Esophagus squamous epithelium (tissue), 5 donors: ENCODE measurements at regions not wholly inside any gene's neighbourhood (a gene's known extent, or its start where the extent isn't known, plus 50 kb on each side); places are given as distances from the start of the nearest gene placed in this dataset.

Source experiments
- DNase-seq: peaks from one replicate; lab custom pipeline; 2025; lab: John Stamatoyannopoulos, UW
- H3K27ac ChIP-seq, 4 donors: fragments of 200-600 bp; sonication (generic); one replicate each; pipeline ENCODE4 v1.5.1; 2016 to 2019; ENCODE audit warnings: mild to moderate bottlenecking in 1 of 4
- H3K27me3 ChIP-seq, 4 donors: fragments of 200-600 bp; sonication (generic); 1 replicate in 3 of 4; 2 replicates in 1 of 4; pipeline versions ENCODE4 v1.5.1 to v1.6.0; 2017 to 2021; ENCODE audit warnings: antibody characterized with exemption in 1 of 4
- H3K36me3 ChIP-seq, 3 donors: fragments of 200-600 bp; sonication (generic); one replicate each; pipeline ENCODE4 v1.5.1; 2016 to 2019
- H3K4me1 ChIP-seq, 3 donors: fragments of 200-600 bp; sonication (generic); one replicate each; pipeline ENCODE4 v1.5.1; 2017 to 2019
- H3K4me3 ChIP-seq, 4 donors: fragments of 200-600 bp; sonication (generic); 1 replicate in 3 of 4; 2 replicates in 1 of 4; pipeline ENCODE4 v1.5.1; 2016 to 2019; ENCODE audit warnings: mild to moderate bottlenecking in 2 of 4, moderate library complexity in 1 of 4
- H3K9me3 ChIP-seq, 3 donors: fragments of 200-600 bp; sonication (generic); one replicate each; pipeline ENCODE4 v1.5.1; 2016 to 2019
- CTCF ChIP-seq, 6 experiments: fragments of 450-650 bp in 4 of 6; fragments of 200-600 bp in 2 of 6; sonication (generic) in 2 of 6; IDR thresholded peaks; one replicate each; pipeline ENCODE4 v1.5.1; 2016 to 2019; ENCODE audit warnings: antibody characterized with exemption in 6 of 6, mild to moderate bottlenecking in 4 of 6, moderate library complexity in 4 of 6
- POLR2A ChIP-seq, 4 donors: fragments of 450-650 bp; IDR thresholded peaks; one replicate each; pipeline ENCODE4 v1.6.1; 2017; ENCODE audit warnings: antibody characterized with exemption in 4 of 4, mild to moderate bottlenecking in 4 of 4, moderate library complexity in 3 of 4
- WGBS, 2 donors: methylation state at CpG; one replicate each; pipeline ENCODE4 v1.1.5; 2018; 5-methylcytosine and 5-hydroxymethylcytosine counted together
- intact Hi-C: fragments of 100-400 bp; cut with DNase I; formaldehyde crosslinking; loops from one replicate; pipeline ENCODE4 v1.15.0; 2022
- donor health status: DM: yes; HTN: yes; CAD: no.

- Histone ChIP-seq H3K27me3 (no peaks in the 10 kb centered on the region), H3K4me1 (no peaks in the 10 kb centered on the region), H3K36me3 (no peaks in the 10 kb centered on the region), H3K9me3 (no peaks in the 10 kb centered on the region), H3K4me3 (no peak overlapping the region), H3K27ac (no peak overlapping the region)
- 47 to 72% methylated on average over 4 of the region's 4 CpGs for WGBS, 2 donors
- TF ChIP-seq CTCF (IDR thresholded peaks at IDR 0.05) (no peak), POLR2A (IDR thresholded peaks at IDR 0.05) (no peak)
- no peak for DNase-seq
- intact Hi-C loops = no loop called here
Measured at GRCh38 chr2:176847575-176847974, 365.0 kb upstream of the HNRNPA3 start.

- Histone ChIP-seq H3K27ac (no peak overlapping the region), H3K4me1 (no peaks in the 10 kb centered on the region), H3K36me3 (no peaks in the 10 kb centered on the region), H3K27me3 (no peaks in the 10 kb centered on the region), H3K4me3 (no peak overlapping the region), H3K9me3 (no peaks in the 10 kb centered on the region)
- no peak for DNase-seq
- WGBS, 2 donors = 86 to 88% methylated on average over 8 of the region's 8 CpGs
- intact Hi-C loops = no loop called here
- no peak for TF ChIP-seq POLR2A (IDR thresholded peaks at IDR 0.05)
- no peak for TF ChIP-seq CTCF (IDR thresholded peaks at IDR 0.05)
Measured at GRCh38 chr2:176848844-176849243, 363.8 kb upstream of the HNRNPA3 start.

- intact Hi-C loops = no loop called here
- H3K27me3 ChIP-seq = no peaks in the 10 kb centered on the region
- H3K4me3 ChIP-seq = no peak overlapping the region
- no peak for TF ChIP-seq POLR2A (IDR thresholded peaks at IDR 0.05)
- TF ChIP-seq CTCF (IDR thresholded peaks at IDR 0.05) = no peak
- no peak for DNase-seq
- whole genome bisulfite sequencing, 2 donors = 86 to 96% methylated on average over 2 of the region's 2 CpGs
- no peaks in the 10 kb centered on the region for H3K4me1 ChIP-seq
- no peak overlapping the region for H3K27ac ChIP-seq
- H3K36me3 ChIP-seq = no peaks in the 10 kb centered on the region
- H3K9me3 ChIP-seq = no peaks in the 10 kb centered on the region
Measured at GRCh38 chr2:176851200-176851888, 361.2 kb upstream of the HNRNPA3 start.

GRCh38 chr2:176851889-176852483, 360.6 kb upstream of the HNRNPA3 start:
- Histone ChIP-seq H3K27me3 (no peaks in the 10 kb centered on the region), H3K4me1 (no peaks in the 10 kb centered on the region), H3K27ac (no peak overlapping the region), H3K4me3 (no peak overlapping the region), H3K9me3 (no peaks in the 10 kb centered on the region), H3K36me3 (no peaks in the 10 kb centered on the region)
- WGBS, 2 donors = 79 to 95% methylated on average over 1 of the region's 1 CpG
- no peak for TF ChIP-seq POLR2A (IDR thresholded peaks at IDR 0.05)
- TF ChIP-seq CTCF (IDR thresholded peaks at IDR 0.05) = no peak
- intact Hi-C loops = no loop called here
- DNase-seq = no peak

GRCh38 chr2:176852667-176853066, 359.9 kb upstream of the HNRNPA3 start:
- Histone ChIP-seq H3K27me3 (no peaks in the 10 kb centered on the region), H3K4me3 (no peak overlapping the region), H3K36me3 (no peaks in the 10 kb centered on the region), H3K27ac (no peak overlapping the region), H3K9me3 (no peaks in the 10 kb centered on the region), H3K4me1 (no peaks in the 10 kb centered on the region)
- no peak for DNase-seq
- WGBS, 2 donors = 34 to 41% methylated on average over 3 of the region's 3 CpGs
- TF ChIP-seq POLR2A (IDR thresholded peaks at IDR 0.05) = no peak
- intact Hi-C loops = no loop called here
